HG03045 (cell line): ENCODE measurements at regions not wholly inside any gene's neighbourhood (a gene's known extent, or its start where the extent isn't known, plus 50 kb on each side); places are given as distances from the start of the nearest gene placed in this dataset.

Experiments
- ATAC-seq: cut with Tn5 transposase; IDR thresholded peaks from one replicate; pipeline ENCODE4 v1.9.1; 2021; ENCODE audit warnings: mild to moderate bottlenecking, moderate library complexity; ENCODE audit not compliant: unreplicated experiment

- no peak for ATAC-seq
These were observed 416.1 kb downstream of the ATP23 start for GRCh38 chr12:58357511-58357910.

- ATAC-seq = no peak
These were observed 417.0 kb downstream of the ATP23 start for GRCh38 chr12:58358369-58358768.

DNA sequence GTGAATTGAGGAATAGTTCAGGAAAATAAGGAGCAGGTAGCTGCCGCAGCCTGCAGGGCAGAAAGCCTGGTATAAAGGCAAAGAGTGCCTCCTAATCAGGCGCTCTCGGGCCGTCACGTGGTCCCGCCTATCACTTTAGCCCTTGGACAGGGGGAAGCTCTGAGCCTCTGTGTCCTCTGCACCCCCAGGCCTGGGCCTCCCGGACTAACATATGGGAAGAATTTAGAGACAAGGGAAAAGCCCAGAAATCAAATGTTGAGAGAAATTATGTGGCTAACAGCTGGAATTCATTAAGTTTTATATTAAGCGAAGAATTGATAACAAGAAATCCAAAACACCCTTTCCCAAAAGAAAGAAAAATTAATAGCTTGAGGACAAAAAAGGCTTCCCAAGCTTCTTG, 417.7 kb downstream of the ATP23 start:
- no peak for ATAC-seq

DNA sequence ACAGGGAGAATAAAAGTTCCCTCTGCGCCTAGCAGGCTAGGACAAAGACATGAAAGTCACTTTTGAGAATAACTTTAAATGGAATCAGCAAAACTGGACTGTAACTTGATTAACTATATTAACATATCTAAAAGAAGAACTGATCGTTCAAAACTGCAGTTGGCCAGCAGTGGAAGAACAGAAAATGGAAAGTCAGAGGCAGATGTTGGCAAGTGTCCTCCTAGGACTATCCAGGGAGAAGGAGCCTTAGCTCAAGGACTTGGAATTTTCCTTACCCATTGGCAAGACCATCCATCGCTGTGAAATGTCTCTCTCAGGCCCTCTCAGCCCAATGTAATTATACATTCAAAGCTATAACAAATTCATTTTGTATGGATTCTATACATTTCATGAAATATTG, 419.7 kb downstream of the ATP23 start:
- ATAC-seq = no peak

GRCh38 chr12:58363971-58364370, 422.6 kb downstream of the ATP23 start:
- no peak for ATAC-seq

DNA sequence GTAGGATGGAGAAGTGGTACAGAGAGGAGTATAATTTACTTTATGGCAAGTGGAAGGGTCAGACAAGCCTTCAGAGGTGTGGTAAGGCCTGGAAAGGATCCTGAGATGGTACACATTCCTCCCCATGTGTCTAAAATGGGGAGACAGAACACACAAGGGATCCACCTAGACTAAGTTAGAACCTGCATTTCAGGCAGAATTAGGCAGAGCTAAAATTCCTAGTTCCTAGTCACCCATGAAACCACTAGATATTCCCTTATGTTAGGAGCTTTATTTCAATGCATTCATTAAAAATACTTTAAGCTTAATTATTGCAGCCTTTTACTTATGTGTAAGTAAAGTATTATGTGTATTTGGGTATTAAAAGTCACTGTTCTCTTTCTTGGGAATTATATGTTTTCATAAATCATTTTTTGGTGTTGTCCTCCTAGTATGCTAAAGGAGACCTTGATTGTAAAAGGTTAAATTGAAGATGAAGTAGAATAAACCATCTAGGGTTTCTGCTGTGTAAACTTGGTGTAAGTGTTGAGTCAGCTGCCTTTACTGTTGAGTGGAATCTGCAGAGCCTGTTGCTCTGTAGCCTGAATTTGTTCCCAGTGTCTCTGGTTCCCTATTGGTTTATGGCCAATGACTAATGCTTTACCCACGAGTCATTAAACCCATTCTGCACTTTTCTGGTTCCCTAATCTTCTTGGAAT, 423.2 kb downstream of the ATP23 start:
- no peak for ATAC-seq

- no peak for ATAC-seq
These were observed 423.7 kb downstream of the ATP23 start for GRCh38 chr12:58365087-58365390.

- ATAC-seq = no peak
These were observed 425.7 kb downstream of the ATP23 start for GRCh38 chr12:58367041-58367440.

DNA sequence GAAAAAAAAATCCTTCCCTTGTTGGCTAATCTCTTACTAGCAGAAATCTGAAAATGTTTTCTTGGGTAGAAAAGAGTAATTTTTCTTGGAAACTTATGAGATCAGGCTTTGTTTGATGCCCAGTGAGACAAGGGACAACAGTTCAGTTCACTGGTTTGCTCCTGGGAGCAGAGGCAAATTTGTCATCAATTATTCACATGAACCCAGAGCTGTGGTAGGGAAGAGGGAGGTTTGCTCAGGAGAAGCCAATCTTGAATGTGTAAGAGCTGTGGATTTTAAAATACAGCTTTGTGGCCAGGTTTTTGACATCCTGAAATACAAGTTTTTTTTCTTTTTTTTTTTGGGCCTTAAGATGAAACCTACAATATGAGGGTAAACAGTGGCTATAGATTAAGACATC, 426.6 kb downstream of the ATP23 start:
- ATAC-seq = no peak

- no peak for ATAC-seq
These were observed 428.2 kb downstream of the ATP23 start for GRCh38 chr12:58369576-58369975.

- ATAC-seq = peak; percentile 98
These were observed 430.9 kb downstream of the ATP23 start for GRCh38 chr12:58372298-58372697.

DNA sequence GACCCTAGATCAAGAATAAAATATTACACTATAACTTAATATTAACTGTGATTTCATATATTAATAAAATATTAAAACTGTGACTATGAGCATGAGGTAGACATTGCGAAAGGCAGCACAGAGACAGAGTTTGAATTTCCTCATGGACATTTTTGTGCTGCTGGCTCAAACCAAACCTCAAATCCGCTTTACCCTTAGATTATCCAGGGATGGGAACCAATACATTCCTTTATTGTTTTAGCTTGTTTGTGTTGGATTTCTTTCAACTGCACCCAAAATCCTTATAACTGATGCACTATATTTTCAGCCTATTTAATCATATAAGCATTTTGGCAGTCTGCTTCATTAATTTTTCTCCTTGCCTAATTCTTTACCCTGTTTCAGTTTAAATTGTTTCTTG, 436.7 kb downstream of the ATP23 start:
- no peak for ATAC-seq

DNA sequence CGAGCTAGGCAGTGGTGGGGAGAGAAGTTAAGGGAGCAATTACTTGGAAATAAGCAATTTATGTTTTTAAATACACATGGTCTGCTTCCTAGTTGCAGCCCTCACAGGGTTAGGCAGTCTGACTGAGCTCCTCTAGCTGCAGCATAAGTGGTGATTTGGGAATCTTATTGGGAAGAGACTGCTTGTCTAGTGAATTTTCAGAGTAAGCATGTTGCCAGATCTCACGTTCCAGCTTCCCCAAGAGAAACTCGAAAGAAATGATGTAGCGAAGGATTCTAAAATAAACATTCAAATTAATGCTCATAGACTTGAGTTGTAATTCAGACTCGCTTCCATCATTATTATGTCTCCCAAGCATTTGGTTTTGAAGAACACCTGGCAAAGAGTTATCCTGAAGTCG, 440.2 kb downstream of the ATP23 start:
- ATAC-seq = no peak

GRCh38 chr12:58384196-58384595, 442.8 kb downstream of the ATP23 start:
- ATAC-seq = no peak

DNA sequence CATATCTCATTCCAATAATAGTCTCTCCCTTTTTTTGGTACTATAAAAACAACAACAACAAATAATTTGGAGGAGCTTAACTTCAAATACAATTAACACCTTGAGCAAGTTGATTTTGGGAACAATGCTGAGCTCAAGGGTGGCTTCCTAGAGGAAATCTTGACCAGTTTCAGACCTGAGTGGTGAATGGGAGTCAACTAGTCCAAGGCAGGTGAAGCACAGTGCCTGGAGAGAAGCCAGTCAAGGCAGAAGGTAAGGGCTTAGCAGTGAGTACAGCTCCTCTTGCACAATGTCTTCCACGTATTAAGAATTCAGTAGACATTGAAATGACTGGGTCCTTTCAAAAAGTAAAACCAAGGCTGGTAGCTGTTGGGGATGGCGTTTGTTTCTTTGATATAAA, 444.8 kb downstream of the ATP23 start:
- no peak for ATAC-seq

GRCh38 chr12:58387199-58387598, 445.8 kb downstream of the ATP23 start:
- ATAC-seq = no peak

GRCh38 chr12:58388261-58388660, 446.9 kb downstream of the ATP23 start:
- ATAC-seq = no peak

GRCh38 chr12:58393152-58393551, 451.8 kb downstream of the ATP23 start:
- ATAC-seq = no peak

GRCh38 chr12:58395056-58395455, 453.7 kb downstream of the ATP23 start:
- ATAC-seq = no peak

GRCh38 chr12:58395470-58395869, 454.1 kb downstream of the ATP23 start:
- no peak for ATAC-seq

DNA sequence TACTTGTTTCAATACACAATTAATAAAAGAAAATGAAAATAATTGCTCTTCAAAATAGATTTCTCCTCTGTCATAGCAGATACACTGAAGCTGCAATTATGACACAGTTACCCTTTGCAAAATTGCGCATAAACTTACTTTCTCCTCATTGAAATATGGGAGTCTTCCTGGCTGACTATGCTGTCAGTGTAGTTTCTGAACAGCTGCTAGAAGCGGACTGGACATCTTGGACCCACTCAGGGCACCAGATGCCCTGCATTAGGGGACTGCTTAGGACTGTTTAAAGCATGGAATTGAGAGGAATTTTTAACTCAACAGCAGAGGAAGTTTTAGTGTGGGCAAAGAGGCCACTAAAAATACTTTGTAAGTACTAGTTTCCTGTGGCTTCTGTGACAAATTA, 454.9 kb downstream of the ATP23 start:
- ATAC-seq = no peak

- no peak for ATAC-seq
These were observed 464.0 kb downstream of the ATP23 start for GRCh38 chr12:58405363-58405762.

DNA sequence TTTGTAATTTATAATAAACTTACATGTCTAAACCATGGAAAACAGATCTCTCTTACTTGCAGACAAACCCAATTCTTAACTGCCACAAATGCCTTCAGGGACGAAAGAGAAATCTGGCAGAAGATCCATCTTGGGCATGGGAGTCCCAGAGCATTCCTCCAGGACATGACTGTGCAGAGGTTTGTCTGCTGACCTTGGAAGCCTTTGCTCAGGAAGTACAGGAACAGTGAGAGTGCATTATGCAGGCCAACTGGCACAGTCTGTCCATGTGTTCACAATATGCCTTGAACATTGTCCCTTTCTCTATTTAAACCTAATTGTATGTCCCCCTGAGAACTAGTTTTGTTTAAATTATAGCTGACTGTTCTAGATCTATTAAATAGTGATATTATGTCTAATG, 467.1 kb downstream of the ATP23 start:
- ATAC-seq = no peak
